MG63 (cell line): ENCODE measurements at regions not wholly inside any gene's neighbourhood (a gene's known extent, or its start where the extent isn't known, plus 50 kb on each side); places are given as distances from the start of the nearest gene placed in this dataset.
"Not testable (repeated sequence)": the region's sequence is repeated elsewhere in the genome, so short reads cannot be mapped to it uniquely, and the experiment has no call there.

Experiments
- DNase-seq: peaks from one replicate; pipeline ENCODE4 v3.0.0-alpha.2; 2020
- H3K27me3 ChIP-seq: fragments of 250-450 bp; sonication (Bioruptor Pico); 2 replicates; pipeline ENCODE4 v1.5.1; 2020; ENCODE audit warnings: mild to moderate bottlenecking, moderate library complexity
- H3K36me3 ChIP-seq: fragments of 250-450 bp; sonication (Bioruptor Pico); 2 replicates; pipeline ENCODE4 v1.5.1; 2020; ENCODE audit warnings: mild to moderate bottlenecking, moderate library complexity
- H3K4me3 ChIP-seq: fragments of 250-450 bp; sonication (Bioruptor Pico); 2 replicates; pipeline ENCODE4 v1.5.1; 2020; ENCODE audit warnings: mild to moderate bottlenecking, moderate library complexity
- H3K9me3 ChIP-seq: fragments of 250-450 bp; sonication (Bioruptor Pico); 2 replicates; pipeline ENCODE4 v1.5.1; 2020; ENCODE audit warnings: mild to moderate bottlenecking, moderate library complexity

- 0 out of 2 replicates have a peak, but pooled peaks cover 2% of the 10 kb centered on the region for H3K27me3 ChIP-seq
- DNase-seq, result no peak
- no peak overlapping the region for H3K4me3 ChIP-seq
- no peaks in the 10 kb centered on the region for H3K36me3 ChIP-seq
- H3K9me3 ChIP-seq, result no peaks in the 10 kb centered on the region
These were observed 1761.3 kb upstream of the IGFBP7 start for GRCh38 chr4:58871509-58871908.

GRCh38 chr4:58849026-58849425 is 1738.8 kb upstream of the IGFBP7 start:
- Histone ChIP-seq H3K4me3 (no peak overlapping the region), H3K9me3 (no peaks in the 10 kb centered on the region), H3K27me3 (no peaks in the 10 kb centered on the region), H3K36me3 (no peaks in the 10 kb centered on the region)
- no peak for DNase-seq

DNA sequence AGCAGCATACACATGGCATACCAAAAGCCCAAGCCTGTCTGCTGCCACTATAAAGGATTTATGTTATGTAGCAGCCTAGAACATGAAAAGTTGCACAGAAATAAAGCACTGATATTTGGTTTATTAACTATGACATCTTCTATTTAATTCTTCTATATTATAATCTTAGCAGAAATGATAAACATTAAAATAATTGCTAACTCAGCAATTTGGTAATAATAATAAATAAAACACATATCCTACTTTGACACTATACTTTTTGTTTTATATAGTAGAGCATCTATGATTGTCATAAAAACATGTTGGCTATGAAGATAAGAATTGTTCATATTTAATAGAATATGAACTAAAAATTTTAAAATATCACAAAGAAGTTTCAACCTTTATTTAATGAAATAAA is 1733.3 kb upstream of the IGFBP7 start:
- H3K4me3 ChIP-seq, result no peak overlapping the region
- DNase-seq, result no peak
- H3K36me3 ChIP-seq, result no peaks in the 10 kb centered on the region
- H3K27me3 ChIP-seq, result peaks cover 6% of the 10 kb centered on the region; the same call in 1 of the 2 replicates
- H3K9me3 ChIP-seq, result no peaks in the 10 kb centered on the region

- no peak for DNase-seq
- Histone ChIP-seq H3K4me3 (no peak overlapping the region), H3K36me3 (no peaks in the 10 kb centered on the region), H3K9me3 (no peaks in the 10 kb centered on the region), H3K27me3 (peaks cover 8% of the 10 kb centered on the region)
These were observed 1722.9 kb upstream of the IGFBP7 start for GRCh38 chr4:58833126-58833525.

DNA sequence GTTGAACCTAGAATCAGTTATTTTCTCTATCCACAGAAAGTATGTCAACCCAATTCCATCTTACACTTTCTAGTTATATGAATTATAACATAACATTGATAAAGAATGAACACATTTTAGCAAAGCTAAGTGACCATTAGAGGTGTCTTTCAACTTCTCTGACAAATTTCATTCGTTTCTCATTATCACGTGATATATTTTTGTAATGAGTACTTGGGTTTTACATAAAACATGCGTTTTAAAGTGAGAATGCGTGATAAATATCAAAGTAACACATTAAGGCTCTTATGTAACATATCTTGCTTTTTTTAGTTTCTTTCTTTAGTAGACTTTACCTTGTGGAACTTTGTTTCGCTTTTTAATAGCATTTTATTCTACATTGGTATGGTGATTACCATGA is 1715.1 kb upstream of the IGFBP7 start:
- Histone ChIP-seq H3K9me3 (no peaks in the 10 kb centered on the region), H3K27me3 (no peaks in the 10 kb centered on the region), H3K36me3 (no peaks in the 10 kb centered on the region), H3K4me3 (no peak overlapping the region)
- no peak for DNase-seq

DNA sequence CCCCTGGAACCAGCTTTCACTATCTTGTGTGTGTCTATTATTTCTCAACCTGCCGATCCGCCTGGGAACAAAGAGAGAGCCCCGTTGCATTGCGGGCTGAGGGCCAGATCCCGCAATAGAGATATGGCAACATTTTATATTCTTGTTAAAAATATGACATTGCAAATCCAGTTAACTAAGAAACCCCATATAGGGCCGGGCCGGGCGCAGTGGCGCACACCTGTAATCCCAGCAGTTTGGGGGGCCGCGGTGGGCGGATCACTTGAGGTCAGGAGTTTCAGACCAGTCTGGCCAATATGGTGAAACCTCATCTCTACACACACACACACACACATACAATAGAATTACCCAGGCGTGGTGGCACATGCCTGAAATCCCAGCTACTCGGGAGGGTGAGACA is 1708.4 kb upstream of the IGFBP7 start:
- not testable (repeated sequence) for DNase-seq, H3K36me3 ChIP-seq, H3K27me3 ChIP-seq, H3K4me3 ChIP-seq, H3K9me3 ChIP-seq

- no peaks in the 10 kb centered on the region for H3K9me3 ChIP-seq
- DNase-seq, result no peak
- no peaks in the 10 kb centered on the region for H3K36me3 ChIP-seq
- no peak overlapping the region for H3K4me3 ChIP-seq
- no peaks in the 10 kb centered on the region for H3K27me3 ChIP-seq
These were observed 1699.8 kb upstream of the IGFBP7 start for GRCh38 chr4:58809948-58810347.

GRCh38 chr4:58809366-58809765 is 1699.2 kb upstream of the IGFBP7 start:
- no peaks in the 10 kb centered on the region for H3K36me3 ChIP-seq
- H3K4me3 ChIP-seq, result no peak overlapping the region
- no peaks in the 10 kb centered on the region for H3K9me3 ChIP-seq
- no peaks in the 10 kb centered on the region for H3K27me3 ChIP-seq
- DNase-seq, result no peak

GRCh38 chr4:58808817-58809216 is 1698.6 kb upstream of the IGFBP7 start:
- DNase-seq, result no peak
- H3K36me3 ChIP-seq, result no peaks in the 10 kb centered on the region
- no peaks in the 10 kb centered on the region for H3K27me3 ChIP-seq
- no peaks in the 10 kb centered on the region for H3K9me3 ChIP-seq
- no peak overlapping the region for H3K4me3 ChIP-seq

- no peak for DNase-seq
- Histone ChIP-seq H3K9me3 (no peaks in the 10 kb centered on the region), H3K27me3 (no peaks in the 10 kb centered on the region), H3K36me3 (no peaks in the 10 kb centered on the region), H3K4me3 (no peak overlapping the region)
These were observed 1697.8 kb upstream of the IGFBP7 start for GRCh38 chr4:58807843-58808615.

DNA sequence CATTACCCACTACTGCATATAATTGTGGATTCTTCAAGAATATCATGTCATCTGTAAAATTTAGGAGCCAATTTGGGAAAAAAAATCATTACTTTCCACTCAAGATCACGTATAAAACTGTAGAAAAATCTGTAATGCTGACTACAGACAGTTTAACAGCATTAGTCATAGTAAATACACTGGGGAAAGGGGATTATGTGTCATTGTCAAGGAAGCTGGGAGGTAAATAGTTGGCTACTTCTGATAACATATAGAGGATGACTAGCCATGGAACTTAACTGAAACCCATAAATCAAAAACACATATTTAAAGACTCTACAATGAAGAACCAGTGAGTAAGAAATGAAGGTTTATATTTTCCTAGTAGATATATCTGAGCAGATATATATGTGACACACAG is 1666.4 kb upstream of the IGFBP7 start:
- no peak for DNase-seq
- no peaks in the 10 kb centered on the region for H3K36me3 ChIP-seq
- no peaks in the 10 kb centered on the region for H3K27me3 ChIP-seq
- H3K9me3 ChIP-seq, result no peaks in the 10 kb centered on the region
- no peak overlapping the region for H3K4me3 ChIP-seq

DNA sequence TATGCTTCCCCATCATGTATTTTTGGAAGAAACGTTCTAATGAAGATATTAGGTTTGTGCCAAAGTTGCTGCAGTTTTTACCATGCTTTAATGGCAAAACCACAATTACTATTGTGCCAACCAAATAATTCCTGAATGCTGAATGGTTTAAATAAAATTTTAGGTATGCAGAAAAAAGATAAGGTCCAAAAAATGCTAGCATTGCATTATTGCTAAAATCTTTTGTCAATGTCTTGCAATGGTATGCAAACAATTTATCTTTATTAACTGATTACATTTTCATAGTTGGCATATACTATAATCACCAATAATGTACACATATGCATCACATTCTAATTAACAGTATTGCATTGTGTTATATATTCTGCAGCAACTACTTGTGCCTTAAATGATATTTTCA is 1657.4 kb upstream of the IGFBP7 start:
- H3K9me3 ChIP-seq, result no peaks in the 10 kb centered on the region
- H3K27me3 ChIP-seq, result no peaks in the 10 kb centered on the region
- no peaks in the 10 kb centered on the region for H3K36me3 ChIP-seq
- DNase-seq, result no peak
- H3K4me3 ChIP-seq, result no peak overlapping the region

GRCh38 chr4:58766763-58767162 is 1656.6 kb upstream of the IGFBP7 start:
- no peaks in the 10 kb centered on the region for H3K27me3 ChIP-seq
- DNase-seq, result no peak
- no peaks in the 10 kb centered on the region for H3K9me3 ChIP-seq
- no peaks in the 10 kb centered on the region for H3K36me3 ChIP-seq
- no peak overlapping the region for H3K4me3 ChIP-seq

DNA sequence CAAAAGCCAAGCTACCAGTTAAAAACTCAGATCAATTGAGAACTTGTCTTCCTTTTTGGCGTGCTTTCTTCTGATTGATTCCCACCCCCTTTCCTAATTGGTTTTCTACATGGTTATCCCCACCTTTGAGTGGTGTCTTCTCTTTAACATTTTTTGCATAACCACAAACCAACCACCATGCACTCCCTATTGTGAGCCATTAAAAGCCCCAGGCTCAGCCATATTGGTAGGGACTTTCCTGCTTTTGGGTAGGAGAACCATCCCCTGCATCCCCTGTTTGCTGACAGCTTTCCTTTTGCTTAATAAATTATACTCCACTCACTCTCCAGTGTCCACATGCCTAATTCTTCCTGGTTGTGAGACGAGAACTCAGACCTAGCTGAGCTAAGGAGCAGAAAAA is 1651.4 kb upstream of the IGFBP7 start:
- no peaks in the 10 kb centered on the region for H3K9me3 ChIP-seq
- no peak overlapping the region for H3K4me3 ChIP-seq
- DNase-seq, result no peak
- no peaks in the 10 kb centered on the region for H3K36me3 ChIP-seq
- no peaks in the 10 kb centered on the region for H3K27me3 ChIP-seq

GRCh38 chr4:58760737-58761136 is 1650.6 kb upstream of the IGFBP7 start:
- Histone ChIP-seq H3K36me3 (no peaks in the 10 kb centered on the region), H3K9me3 (no peaks in the 10 kb centered on the region), H3K4me3 (no peak overlapping the region), H3K27me3 (no peaks in the 10 kb centered on the region)
- no peak for DNase-seq

- H3K27me3 ChIP-seq, result no peaks in the 10 kb centered on the region
- H3K4me3 ChIP-seq, result no peak overlapping the region
- DNase-seq, result no peak
- H3K9me3 ChIP-seq, result no peaks in the 10 kb centered on the region
- no peaks in the 10 kb centered on the region for H3K36me3 ChIP-seq
These were observed 1649.9 kb upstream of the IGFBP7 start for GRCh38 chr4:58760100-58760499.

- Histone ChIP-seq H3K9me3 (no peaks in the 10 kb centered on the region), H3K36me3 (no peaks in the 10 kb centered on the region), H3K27me3 (no peaks in the 10 kb centered on the region), H3K4me3 (no peak overlapping the region)
- DNase-seq, result no peak
These were observed 1639.0 kb upstream of the IGFBP7 start for GRCh38 chr4:58749206-58749605.

DNA sequence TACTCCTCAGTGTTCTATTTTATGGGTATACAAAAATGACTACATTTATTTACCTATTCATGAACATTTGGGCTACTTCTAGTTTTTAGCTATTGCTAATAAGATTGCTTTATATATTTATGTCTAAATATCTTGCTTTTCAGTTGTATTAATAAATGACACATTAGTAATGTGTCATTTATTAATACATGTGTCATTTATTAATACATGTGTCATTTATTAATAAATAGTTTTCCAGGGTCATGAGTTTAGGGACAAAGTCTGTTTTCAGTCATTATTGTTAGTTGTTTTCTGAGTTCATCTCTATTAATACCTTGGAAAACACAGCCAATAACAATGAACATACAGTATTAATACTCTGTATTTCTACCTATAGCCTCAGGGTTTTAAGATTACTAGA is 1630.7 kb upstream of the IGFBP7 start:
- no peak for DNase-seq
- Histone ChIP-seq H3K9me3 (no peaks in the 10 kb centered on the region), H3K36me3 (no peaks in the 10 kb centered on the region), H3K27me3 (no peaks in the 10 kb centered on the region), H3K4me3 (no peak overlapping the region)

GRCh38 chr4:58739275-58739674 is 1629.1 kb upstream of the IGFBP7 start:
- DNase-seq, result no peak

More at GRCh38 chr4:58739275-58739674, 1629.1 kb upstream of the IGFBP7 start:
- H3K9me3 ChIP-seq, result no peaks in the 10 kb centered on the region
- H3K4me3 ChIP-seq, result no peak overlapping the region
- H3K27me3 ChIP-seq, result no peaks in the 10 kb centered on the region
- H3K36me3 ChIP-seq, result no peaks in the 10 kb centered on the region
